ENCODE measurements at regions not wholly inside any gene's neighbourhood (a gene's known extent, or its start where the extent isn't known, plus 50 kb on each side); places are given as distances from the start of the nearest gene placed in this dataset.
"Not testable (repeated sequence)": the region's sequence is repeated elsewhere in the genome, so short reads cannot be mapped to it uniquely, and the experiment has no call there.

GRCh38 chr12:131395971-131396573 lies 314.8 kb upstream of the SFSWAP start:
- H3K27me3 ChIP-seq: no peaks in the 10 kb centered on the region
- no peak for TF ChIP-seq CTCF (IDR thresholded peaks at IDR 0.05)
- no peak overlapping the region for H3K27ac ChIP-seq
- H3K36me3 ChIP-seq: no peaks in the 10 kb centered on the region
- intact Hi-C loops (cut with DNase I): no loop called here
- H3K4me1 ChIP-seq: no peaks in the 10 kb centered on the region
- DNase-seq (ENCODE audit: low spot score in 2 of 2): no peak
- H3K9me3 ChIP-seq: no peaks in the 10 kb centered on the region
- no peak overlapping the region for H3K4me3 ChIP-seq

- H3K27me3 ChIP-seq: no peaks in the 10 kb centered on the region
- DNase-seq (ENCODE audit: low spot score in 2 of 2): no peak
- no peak overlapping the region for H3K4me3 ChIP-seq
- H3K27ac ChIP-seq: no peak overlapping the region
- intact Hi-C loops (cut with DNase I): no loop called here
- no peaks in the 10 kb centered on the region for H3K9me3 ChIP-seq
- H3K4me1 ChIP-seq: no peaks in the 10 kb centered on the region
- no peak for TF ChIP-seq CTCF (IDR thresholded peaks at IDR 0.05)
- no peaks in the 10 kb centered on the region for H3K36me3 ChIP-seq
These were observed 313.3 kb upstream of the SFSWAP start for GRCh38 chr12:131397493-131398181.

- DNase-seq (ENCODE audit: low spot score in 2 of 2): no peak
- TF ChIP-seq CTCF (IDR thresholded peaks at IDR 0.05): no peak
- H3K4me3 ChIP-seq: no peak overlapping the region
- no peak overlapping the region for H3K27ac ChIP-seq
- H3K4me1 ChIP-seq: no peaks in the 10 kb centered on the region
- intact Hi-C loops (cut with DNase I): no loop called here
- no peaks in the 10 kb centered on the region for H3K36me3 ChIP-seq
- no peaks in the 10 kb centered on the region for H3K9me3 ChIP-seq
- no peaks in the 10 kb centered on the region for H3K27me3 ChIP-seq
These were observed 311.9 kb upstream of the SFSWAP start for GRCh38 chr12:131399000-131399399.

- H3K36me3 ChIP-seq; H3K4me1 ChIP-seq; H3K4me3 ChIP-seq; H3K27ac ChIP-seq; H3K9me3 ChIP-seq; DNase-seq (ENCODE audit: low spot score in 2 of 2); intact Hi-C loops (cut with DNase I); H3K27me3 ChIP-seq: not testable (repeated sequence)
These were observed 310.1 kb upstream of the SFSWAP start for GRCh38 chr12:131400668-131401294.

GRCh38 chr12:131401907-131402633 lies 308.8 kb upstream of the SFSWAP start:
- H3K4me1 ChIP-seq; H3K9me3 ChIP-seq; H3K27ac ChIP-seq; intact Hi-C loops (cut with DNase I); H3K27me3 ChIP-seq; H3K4me3 ChIP-seq; H3K36me3 ChIP-seq; DNase-seq (ENCODE audit: low spot score in 2 of 2): not testable (repeated sequence)

GRCh38 chr12:131402781-131403396 lies 308.0 kb upstream of the SFSWAP start:
- TF ChIP-seq CTCF (IDR thresholded peaks at IDR 0.05): no peak
- H3K27ac ChIP-seq: no peak overlapping the region
- DNase-seq (ENCODE audit: low spot score in 2 of 2): no peak

More at GRCh38 chr12:131402781-131403396, 308.0 kb upstream of the SFSWAP start:
- no peaks in the 10 kb centered on the region for H3K9me3 ChIP-seq
- no peak overlapping the region for H3K4me3 ChIP-seq
- intact Hi-C loops (cut with DNase I): no loop called here
- no peaks in the 10 kb centered on the region for H3K27me3 ChIP-seq
- H3K4me1 ChIP-seq: no peaks in the 10 kb centered on the region
- H3K36me3 ChIP-seq: no peaks in the 10 kb centered on the region

Measured in ascending aorta (tissue), 2 donors.